GM19023 (cell line): ENCODE measurements at regions not wholly inside any gene's neighbourhood (a gene's known extent, or its start where the extent isn't known, plus 50 kb on each side); places are given as distances from the start of the nearest gene placed in this dataset.
"Not testable (repeated sequence)": the region's sequence is repeated elsewhere in the genome, so short reads cannot be mapped to it uniquely, and the experiment has no call there.

Experiments used
- ATAC-seq: cut with Tn5 transposase; IDR thresholded peaks from one replicate; pipeline ENCODE4 v1.9.1; 2021; ENCODE audit warnings: mild to moderate bottlenecking, moderate library complexity; ENCODE audit not compliant: unreplicated experiment

DNA sequence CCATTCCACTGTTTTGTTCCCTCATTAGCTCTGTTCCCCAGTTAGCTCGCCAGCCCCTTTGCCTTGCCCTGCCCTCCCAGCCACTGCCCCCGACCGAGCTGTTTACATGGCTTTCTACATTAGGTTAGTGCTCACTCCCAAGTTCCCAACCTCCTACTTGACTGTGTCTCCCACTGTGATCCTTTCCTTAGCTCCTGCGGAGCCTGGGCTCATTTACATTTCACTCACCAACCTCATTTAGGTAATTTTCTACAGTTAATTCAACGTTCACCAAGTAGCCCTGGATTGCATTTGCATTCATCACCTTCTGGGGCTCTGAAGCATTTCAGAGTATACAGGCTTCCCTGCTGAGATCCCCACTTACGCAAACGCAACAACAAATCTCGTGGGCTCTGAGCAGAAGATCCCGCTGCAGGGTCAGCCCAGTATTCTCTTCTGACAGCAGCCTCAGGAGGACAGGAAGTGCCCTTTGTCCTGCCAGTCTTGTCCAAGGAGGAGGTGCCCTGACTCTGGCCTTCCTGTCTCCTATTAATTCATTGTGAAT, 325.8 kb upstream of the CCL2 start:
- no peak for ATAC-seq

DNA sequence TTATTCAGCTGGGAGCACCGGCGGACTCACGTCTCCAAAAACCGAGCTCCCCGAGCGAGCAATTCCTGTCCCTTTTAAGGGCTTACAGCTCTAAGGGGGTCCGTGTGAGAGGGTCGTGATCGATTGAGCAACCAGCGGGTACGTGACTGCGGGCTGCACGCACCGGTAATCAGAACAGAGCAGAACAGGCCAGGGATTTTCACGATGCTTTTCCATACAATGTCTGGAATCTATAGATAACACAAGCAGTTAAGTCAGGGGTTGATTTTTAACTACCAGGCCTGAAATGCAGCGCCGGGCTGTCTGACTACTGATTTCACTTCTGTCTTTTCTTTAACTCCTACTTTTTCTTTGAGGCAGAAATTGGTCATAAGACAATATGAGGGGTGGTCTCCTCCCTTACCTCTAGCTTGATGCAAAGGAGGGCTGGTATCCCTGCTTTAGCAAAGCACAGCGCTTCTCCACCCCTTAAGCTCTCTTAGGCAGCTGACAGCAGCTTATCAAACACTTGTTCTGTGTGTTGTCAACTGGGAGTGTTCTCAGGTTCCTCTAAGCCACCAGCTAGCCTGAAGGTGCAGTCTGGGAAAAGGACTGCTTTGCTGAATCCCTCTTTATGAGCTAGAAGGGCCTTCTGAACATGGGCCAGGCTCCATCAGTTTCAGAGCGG, 323.8 kb upstream of the CCL2 start:
- ATAC-seq: not testable (repeated sequence)

DNA sequence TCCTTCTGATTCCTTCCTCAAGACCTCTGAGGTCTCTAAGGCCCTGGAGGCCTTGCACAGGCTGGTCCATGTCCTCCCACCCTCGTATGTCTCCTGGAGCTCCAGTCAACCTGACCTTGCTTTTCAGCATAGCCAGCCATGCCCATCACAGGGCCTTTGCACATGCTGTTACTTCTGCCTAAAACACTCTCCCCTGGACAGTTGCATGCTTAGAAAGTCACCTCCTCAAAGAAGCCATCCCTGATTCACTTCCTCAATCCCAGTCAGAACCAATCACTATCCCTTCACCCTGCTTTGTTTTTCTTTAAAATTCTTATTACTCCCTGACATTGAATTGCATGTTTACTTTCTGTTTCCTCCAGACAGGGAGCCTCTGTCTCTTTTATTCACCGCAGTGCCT, 322.1 kb upstream of the CCL2 start:
- ATAC-seq: no peak

DNA sequence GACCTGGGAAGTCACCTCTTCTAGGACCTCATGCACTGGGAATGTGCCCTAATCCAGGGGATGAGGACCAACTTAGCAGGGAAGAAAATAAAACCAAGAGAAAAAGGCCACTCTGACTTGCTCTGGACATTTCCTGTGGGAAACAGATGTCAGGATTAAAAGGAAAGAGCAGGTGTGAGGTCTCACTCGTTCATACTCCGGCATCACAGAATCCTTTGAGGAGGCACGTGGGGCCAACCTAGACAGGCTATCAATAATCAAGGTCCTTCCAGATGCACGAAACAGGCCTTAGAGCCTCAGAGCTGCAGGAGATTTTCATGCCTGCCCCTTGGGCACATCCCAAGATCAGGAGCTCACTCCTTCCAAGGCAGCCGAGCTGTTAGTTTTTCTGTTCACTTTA, 321.5 kb upstream of the CCL2 start:
- no peak for ATAC-seq

DNA sequence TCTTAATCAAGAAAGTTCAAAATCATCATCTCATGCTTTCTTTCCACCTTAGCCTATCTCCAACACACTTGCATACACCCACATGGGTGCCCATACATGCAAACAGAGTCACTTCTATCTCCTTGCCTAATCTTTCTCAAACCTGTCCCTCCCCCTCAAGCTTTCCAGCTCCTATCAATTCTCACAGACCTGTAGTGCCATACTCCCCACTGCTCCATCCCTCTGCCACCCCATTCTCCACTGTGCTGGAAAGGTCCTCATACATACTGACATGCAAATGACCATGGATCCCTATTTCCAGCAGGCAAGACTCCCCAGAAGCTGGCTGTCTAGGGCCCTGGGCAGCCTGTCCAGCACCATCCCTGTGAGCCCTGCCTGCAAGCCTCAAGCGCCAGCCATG, 320.4 kb upstream of the CCL2 start:
- ATAC-seq: no peak

DNA sequence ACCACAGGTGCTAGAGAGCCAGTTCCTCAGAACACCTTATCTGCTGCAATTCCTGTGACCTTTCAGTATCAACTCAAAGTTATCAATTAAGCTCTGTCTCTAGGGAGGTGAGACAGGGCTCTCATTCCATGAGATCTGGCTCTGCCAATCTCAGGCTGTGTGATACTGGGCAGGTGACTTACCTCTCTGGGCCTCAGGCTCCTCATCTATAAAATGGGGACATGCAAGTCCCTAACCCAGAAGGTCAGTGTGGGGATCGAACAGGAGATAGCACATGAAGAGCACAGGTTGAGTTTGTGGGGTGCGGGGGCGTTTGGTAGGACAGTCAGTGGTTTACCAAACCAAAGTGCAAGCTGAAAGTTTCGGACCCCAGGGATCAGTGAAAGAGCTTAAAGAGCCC, 319.3 kb upstream of the CCL2 start:
- ATAC-seq: no peak

DNA sequence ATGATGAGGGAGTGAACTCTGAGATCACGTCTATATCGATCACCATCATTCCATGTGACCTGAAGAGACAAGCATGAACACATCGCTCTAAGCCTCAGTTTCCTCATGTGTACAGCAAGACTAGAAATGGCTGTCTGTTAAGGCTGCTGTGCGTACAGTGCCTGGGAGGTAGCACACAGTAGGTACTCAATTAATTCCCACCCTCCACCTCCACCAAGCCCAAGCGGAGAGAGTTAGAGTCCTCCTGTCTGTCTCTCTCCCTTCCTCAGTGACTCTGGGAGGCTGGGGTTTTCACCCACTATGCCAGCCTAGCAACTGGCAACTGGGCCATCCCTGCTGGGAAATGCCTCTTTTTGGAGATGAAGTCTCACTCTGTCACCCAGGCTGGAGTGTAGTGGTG, 318.3 kb upstream of the CCL2 start:
- ATAC-seq: no peak

DNA sequence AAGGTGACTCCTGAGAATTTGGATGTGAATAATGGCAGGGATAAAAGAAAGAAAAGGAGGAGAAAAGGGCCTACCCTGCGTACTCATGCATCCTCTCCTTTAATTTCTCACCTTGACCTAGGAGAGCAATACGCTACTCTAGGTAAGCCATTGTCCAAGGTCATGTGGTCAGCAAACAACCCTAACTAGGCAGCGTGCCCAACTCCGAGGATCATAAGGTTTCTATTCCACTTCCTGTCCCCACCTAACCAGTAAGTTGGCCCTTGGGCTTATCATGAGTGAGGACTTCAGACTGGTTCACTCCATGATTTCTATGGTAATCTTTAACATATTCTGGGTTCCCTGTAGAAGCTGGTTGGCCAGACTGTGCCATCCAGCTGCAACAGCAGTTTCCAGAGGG, 315.1 kb upstream of the CCL2 start:
- no peak for ATAC-seq

DNA sequence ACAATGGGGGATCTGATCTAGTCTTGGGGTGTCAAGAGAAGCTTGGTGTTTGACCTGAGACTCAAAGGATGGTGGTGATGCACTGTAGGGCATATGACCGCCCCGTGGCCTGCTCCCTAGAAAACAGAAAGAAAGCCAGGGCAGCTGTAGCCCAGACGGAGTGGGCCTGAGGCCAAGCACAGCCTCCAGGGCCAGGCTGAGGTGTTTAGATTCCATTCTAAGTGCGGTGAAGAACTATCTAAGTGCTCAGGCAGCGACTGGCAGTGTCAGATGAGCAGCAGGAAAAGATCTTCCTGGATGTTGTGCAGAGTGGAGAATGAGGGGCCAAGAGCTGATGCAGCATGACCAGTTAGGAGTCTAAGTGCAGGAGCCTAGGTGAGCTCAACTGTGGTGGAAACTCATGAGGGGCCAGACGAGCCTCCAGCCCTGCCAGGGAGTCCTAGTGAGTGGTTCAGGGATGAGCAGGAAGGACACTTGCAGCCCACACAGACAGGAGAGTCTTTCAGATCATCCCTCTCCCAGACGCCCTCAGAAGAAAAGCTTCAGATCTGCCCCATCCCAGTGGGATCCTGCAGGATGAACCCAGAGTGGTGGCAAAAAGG, 314.2 kb upstream of the CCL2 start:
- no peak for ATAC-seq

DNA sequence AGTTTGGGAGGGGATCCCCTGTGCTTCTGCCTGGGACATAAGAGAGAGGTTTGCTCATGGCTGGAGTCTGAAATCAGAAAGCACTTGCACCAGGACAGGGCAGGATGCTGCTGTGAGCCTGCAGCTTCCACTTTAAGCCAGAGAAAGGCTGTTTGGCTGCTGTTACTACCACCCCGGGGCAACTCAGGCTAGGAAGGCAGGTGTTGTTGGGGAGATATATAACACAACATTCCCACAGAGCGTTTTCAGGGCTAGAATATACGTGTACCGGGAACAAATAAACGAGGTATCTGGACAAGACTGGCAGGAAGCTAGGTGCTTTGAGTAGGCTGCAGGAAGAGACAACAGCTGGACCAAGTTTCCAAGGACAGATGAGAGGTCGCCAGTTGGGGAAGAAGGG, 313.3 kb upstream of the CCL2 start:
- no peak for ATAC-seq

DNA sequence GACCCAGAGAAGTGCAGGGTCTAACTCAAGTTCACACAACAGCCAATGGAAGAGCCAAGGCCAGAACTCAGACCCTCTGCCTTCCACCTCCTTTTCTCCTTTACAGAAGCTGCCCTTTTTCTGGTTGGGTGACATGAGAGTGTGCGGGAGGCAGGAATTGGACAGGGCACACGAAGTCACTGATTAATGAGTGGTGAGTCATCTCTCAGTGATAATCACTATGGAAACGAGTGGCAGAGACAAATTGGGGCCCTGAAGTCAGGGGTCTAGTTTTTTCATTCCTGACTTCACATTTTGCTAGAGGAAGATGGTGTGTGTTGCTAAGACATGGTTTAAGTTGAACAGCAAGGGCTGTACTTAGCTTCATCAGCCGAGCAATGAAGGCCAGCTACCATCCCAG, 312.7 kb upstream of the CCL2 start:
- no peak for ATAC-seq

DNA sequence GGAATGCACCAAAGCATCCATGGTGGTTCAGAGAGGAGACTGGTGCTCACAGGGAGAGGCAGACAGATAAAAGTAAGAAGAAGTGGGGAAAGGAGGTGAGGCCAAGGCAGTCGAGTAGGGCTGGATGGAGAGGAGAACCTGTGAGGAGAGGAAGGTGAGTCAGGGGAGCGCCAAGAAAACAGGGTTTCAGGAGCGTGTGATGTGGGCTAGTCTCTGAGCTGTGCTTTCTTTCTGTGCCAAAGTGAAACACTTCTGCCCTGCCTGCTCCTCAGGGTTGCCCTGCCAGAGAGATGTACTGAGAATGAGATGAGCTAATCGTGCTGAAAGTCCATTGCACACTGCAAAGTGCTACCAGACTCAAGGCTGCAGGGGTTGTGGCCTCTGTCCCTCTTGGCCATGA, 310.7 kb upstream of the CCL2 start:
- ATAC-seq: no peak

DNA sequence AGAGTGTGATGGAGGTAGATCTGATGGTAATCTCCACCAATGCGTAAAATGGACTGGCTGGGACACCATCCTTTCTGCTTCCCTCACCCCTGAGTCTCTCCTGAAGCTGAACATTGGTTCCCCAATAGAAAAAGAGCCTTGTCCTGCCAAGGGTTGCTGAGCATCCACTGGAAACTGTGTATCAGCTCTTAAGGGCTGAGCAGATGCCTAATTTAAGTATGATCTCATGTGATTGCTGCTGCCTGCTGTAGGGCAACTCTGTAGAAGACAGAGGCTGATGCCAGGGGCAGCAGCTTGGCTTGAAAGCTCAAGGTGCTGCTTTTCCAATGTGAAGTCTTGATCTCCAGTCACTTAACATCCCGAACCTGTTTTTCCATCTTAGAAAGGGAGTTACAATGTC, 310.3 kb upstream of the CCL2 start:
- ATAC-seq: no peak

DNA sequence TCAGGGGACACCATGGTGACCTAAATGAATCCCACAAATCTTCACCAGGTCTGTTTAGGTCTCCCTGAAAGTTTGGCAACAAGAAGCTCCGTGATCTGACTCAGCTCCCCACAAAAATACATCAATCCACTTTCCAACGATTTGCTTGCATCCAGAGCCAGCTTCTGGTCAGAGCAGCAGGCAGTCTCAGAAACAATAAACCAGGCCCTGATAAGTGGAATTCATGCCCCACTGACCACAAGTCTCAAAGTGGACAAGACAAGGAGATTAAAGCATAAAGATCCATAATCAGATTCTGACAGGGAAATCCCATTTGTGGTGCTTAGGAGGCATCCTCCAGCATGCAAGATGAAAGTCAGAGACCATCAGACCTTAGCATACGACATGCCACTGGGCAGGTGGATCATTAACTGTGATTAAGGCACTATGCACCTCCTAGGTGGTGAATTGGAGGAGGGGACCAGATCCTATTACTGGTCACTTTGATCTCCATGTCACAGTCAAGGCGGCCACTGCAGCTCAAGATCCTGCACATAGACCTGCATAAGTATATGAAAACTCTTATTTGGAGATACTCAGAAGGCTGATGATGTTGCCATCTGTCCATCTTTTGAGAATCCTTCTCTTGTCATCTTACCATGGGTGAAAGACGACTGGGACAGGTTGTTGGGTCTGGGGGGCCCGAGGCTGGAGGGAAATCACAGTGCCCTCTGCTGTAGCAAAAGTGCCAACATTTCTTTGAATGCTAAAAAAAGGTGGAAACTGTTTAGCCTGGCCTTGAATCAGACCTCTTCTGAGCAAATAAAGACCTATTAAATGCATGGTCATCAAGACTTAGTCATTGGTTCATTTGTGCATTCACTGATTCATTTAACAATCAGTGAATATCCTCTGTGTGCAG, 309.2 kb upstream of the CCL2 start:
- no peak for ATAC-seq

DNA sequence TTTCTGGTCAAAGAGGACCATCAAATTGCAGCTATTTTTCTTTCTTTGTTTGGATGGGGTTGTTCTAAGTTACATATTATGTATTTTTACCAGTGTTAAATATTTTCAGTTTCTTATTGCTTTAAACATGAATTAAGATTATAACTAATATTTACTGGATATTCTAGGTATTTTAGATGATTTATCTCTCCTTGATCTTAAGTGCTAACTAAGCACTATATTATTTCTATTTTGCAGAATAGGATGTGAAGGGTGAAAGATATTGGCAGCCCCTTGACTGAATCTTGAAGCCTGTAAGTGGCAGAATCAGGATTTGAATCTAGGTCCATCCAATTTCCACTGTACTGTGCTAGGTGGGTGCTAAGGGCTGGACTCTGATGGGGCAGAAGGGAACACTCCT, 307.3 kb upstream of the CCL2 start:
- ATAC-seq: no peak

DNA sequence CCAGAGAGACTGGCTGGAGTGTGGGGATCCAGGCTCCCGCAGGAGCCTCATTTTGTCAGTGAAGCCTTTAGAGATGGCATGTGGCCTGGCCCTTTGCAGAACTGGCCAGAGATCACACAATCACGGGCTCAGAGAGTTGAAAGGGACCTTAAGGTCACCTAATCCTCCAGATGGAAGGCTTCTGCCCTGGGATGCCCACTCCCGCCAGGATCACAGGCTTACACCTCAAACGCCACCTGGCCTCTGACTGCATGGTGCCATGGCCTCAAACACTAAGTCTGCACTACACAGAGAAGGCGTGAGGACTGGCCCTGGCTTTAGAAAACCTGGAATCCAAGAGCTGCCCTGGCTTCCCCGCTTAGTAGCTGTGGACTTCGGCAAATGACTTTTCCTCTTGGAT, 306.8 kb upstream of the CCL2 start:
- ATAC-seq: no peak

DNA sequence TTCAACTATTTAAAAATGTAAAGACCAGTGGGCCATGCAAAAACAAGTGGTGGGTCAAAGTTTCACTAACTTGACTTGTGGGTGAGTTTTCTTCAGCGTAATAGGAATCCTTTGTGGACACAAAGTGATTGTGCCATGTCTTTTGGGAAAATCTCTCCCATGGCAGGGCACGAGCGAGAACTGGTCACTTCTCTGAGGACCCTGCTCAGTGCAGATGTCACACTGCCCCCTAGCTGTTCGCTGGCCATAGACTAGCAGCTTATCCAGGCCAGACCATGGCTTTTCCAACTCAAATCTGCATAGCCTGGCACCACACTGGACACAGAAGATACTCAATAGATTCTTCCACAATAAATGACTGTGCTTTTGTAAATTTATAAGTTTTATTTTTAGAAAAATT, 306.0 kb upstream of the CCL2 start:
- no peak for ATAC-seq

DNA sequence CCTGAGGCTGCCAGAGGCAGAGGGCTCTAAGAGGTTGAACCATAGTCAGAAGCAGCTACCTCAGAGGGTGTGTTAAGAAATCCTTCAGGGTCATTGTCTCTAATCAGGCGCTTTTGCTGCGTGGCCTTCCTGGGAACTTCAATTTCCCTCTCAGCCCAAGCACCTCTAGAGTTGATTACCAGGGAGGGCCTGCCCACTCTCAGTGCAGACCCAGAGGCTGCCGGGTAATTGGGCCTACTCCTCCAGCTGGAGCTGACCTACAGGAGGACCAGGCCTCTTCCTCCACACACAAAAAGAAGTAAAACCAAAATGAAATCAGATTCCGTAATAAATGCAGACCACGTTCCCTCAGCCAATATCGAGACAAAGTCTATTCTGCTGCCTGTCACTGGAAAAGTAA, 305.0 kb upstream of the CCL2 start:
- no peak for ATAC-seq

DNA sequence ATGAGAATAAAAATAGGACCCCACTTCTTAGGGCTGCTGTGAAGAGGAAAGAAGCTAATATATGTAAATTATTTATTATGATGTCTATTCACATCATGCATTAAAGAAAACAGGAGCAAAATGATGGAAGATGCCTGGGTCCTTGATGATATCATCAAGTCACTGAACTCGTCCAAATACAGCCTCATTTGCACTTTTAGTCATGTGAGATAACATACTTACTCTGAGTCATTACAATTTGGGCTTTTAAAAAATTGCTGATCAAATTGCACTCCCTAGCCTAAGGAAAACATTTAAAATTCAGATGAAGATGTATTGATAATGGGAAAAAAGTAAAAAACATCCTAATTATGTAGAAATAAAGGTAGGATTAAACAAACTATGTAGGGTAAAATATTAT, 302.7 kb upstream of the CCL2 start:
- no peak for ATAC-seq

DNA sequence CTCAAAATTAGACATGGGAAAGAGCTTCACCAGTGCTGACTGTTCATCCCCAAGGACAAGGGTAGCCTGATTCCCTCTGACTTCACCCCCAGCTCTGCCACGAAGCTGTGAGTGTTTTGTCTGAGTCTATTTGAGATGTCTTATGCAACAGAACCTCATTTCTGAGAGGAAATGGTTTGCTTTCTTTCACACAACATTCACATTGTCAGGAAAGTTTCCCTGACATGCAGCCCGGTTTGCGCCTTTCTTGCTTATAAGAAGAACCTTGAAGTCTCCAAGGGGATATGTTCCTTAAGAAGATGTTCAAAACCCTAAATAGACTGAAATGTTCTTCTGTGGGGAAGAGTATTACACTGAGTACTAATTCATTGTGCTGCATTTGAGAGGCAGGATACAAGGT, 300.5 kb upstream of the CCL2 start:
- no peak for ATAC-seq

DNA sequence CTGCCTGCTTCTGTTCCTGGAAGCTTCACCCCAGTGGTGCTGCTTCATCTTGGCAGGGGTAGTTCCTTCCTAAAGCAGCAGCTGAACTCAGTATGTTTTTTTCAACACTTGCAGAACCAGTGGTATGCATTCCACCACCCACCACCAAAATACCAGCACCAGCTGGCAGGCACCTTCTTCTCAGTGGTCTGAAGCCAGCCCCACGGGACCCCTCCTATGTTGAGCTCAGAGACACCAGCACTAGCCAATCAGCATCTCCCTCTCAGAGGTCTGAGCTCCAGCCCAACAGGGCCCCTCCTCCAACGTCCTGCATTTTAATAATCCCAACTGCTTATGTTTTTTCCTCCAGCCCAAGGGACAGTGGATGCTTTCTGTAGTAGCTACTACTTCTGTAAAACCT, 299.6 kb upstream of the CCL2 start:
- no peak for ATAC-seq

DNA sequence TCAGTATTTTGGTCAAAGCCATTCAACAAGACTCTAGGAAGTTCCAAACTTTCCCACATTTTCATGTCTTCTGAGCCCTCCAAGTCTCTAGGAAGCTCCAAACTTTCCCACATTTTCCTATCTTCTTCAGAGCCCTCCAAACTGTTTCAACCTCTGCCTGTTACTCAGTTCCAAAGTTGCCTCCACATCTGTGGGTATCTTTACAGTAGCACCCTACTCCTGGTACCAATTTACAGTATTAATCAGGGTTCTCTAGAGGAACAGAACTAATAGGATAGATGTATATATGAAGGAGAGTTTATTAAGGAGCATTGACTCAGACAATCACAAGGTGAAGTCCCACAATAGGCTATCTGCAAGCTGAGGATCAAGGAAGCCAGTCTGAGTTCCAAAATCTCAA, 296.0 kb upstream of the CCL2 start:
- not testable (repeated sequence) for ATAC-seq
